NCI-H82 treated with DMSO at 0.1 percent for 48 hours (cell line): ENCODE measurements at regions not wholly inside any gene's neighbourhood (a gene's known extent, or its start where the extent isn't known, plus 50 kb on each side); places are given as distances from the start of the nearest gene placed in this dataset.
"Not testable (repeated sequence)": the region's sequence is repeated elsewhere in the genome, so short reads cannot be mapped to it uniquely, and the experiment has no call there.

Experiments
- DNase-seq: peaks from one replicate; lab custom pipeline; 2025; ENCODE audit not compliant: unreplicated experiment; lab: John Stamatoyannopoulos, UW

- not testable (repeated sequence) for DNase-seq
These were observed 1328.6 kb downstream of the GRIK2 start for GRCh38 chr6:102722086-102722485.

- no peak for DNase-seq
These were observed 1324.4 kb downstream of the GRIK2 start for GRCh38 chr6:102717737-102718456.

GRCh38 chr6:102717252-102717651, 1323.7 kb downstream of the GRIK2 start:
- DNase-seq: no peak

- no peak for DNase-seq
These were observed 1307.5 kb downstream of the GRIK2 start for GRCh38 chr6:102701019-102701418.

- DNase-seq: peak; percentile 97
These were observed 1293.0 kb downstream of the GRIK2 start for GRCh38 chr6:102686461-102686860.

- no peak for DNase-seq
These were observed 1286.9 kb downstream of the GRIK2 start for GRCh38 chr6:102680413-102680812.

- no peak for DNase-seq
These were observed 1286.4 kb downstream of the GRIK2 start for GRCh38 chr6:102679865-102680264.

- no peak for DNase-seq
These were observed 1283.7 kb downstream of the GRIK2 start for GRCh38 chr6:102677225-102677624.

GRCh38 chr6:102670735-102671134, 1277.2 kb downstream of the GRIK2 start:
- DNase-seq: no peak

- no peak for DNase-seq
These were observed 1269.3 kb downstream of the GRIK2 start for GRCh38 chr6:102662851-102663250.

GRCh38 chr6:102660303-102660702, 1266.8 kb downstream of the GRIK2 start:
- DNase-seq: no peak

- DNase-seq: no peak
These were observed 1262.3 kb downstream of the GRIK2 start for GRCh38 chr6:102655823-102656222.

GRCh38 chr6:102641426-102641825, 1247.9 kb downstream of the GRIK2 start:
- no peak for DNase-seq

GRCh38 chr6:102631921-102632320, 1238.4 kb downstream of the GRIK2 start:
- no peak for DNase-seq

GRCh38 chr6:102623201-102623600, 1229.7 kb downstream of the GRIK2 start:
- peak; percentile 93 for DNase-seq

- DNase-seq: no peak
These were observed 1226.1 kb downstream of the GRIK2 start for GRCh38 chr6:102619585-102619984.

GRCh38 chr6:102582569-102582968, 1189.1 kb downstream of the GRIK2 start:
- no peak for DNase-seq

GRCh38 chr6:102581378-102582124, 1188.0 kb downstream of the GRIK2 start:
- DNase-seq: no peak

GRCh38 chr6:102571236-102571908, 1177.9 kb downstream of the GRIK2 start:
- no peak for DNase-seq

- DNase-seq: no peak
These were observed 1169.2 kb downstream of the GRIK2 start for GRCh38 chr6:102562713-102563112.

GRCh38 chr6:102553214-102553613, 1159.7 kb downstream of the GRIK2 start:
- no peak for DNase-seq
